Tibial nerve (tissue), 3 donors: ENCODE measurements at regions not wholly inside any gene's neighbourhood (a gene's known extent, or its start where the extent isn't known, plus 50 kb on each side); places are given as distances from the start of the nearest gene placed in this dataset.
"Not testable (repeated sequence)": the region's sequence is repeated elsewhere in the genome, so short reads cannot be mapped to it uniquely, and the experiment has no call there.

Source experiments
- CTCF ChIP-seq, 5 experiments: fragments of 200-600 bp in 3 of 5; fragments of 450-650 bp in 2 of 5; sonication (generic) in 3 of 5; IDR thresholded peaks; one replicate each; pipeline ENCODE4 v1.5.1; 2016 to 2019; ENCODE audit warnings: antibody characterized with exemption in 5 of 5, mild to moderate bottlenecking in 3 of 5, moderate library complexity in 2 of 5
- POLR2A ChIP-seq, 2 donors: fragments of 450-650 bp; IDR thresholded peaks; one replicate each; pipeline ENCODE4 v1.6.1; 2017; ENCODE audit warnings: antibody characterized with exemption in 2 of 2, mild to moderate bottlenecking in 2 of 2, moderate library complexity in 2 of 2

- TF ChIP-seq CTCF, POLR2A (IDR thresholded peaks at IDR 0.05): not testable (repeated sequence)
These were observed 345.2 kb downstream of the PTH2R start for GRCh38 chr2:208751663-208752415.
